ENCODE measurements at regions not wholly inside any gene's neighbourhood (a gene's known extent, or its start where the extent isn't known, plus 50 kb on each side); places are given as distances from the start of the nearest gene placed in this dataset.

DNA sequence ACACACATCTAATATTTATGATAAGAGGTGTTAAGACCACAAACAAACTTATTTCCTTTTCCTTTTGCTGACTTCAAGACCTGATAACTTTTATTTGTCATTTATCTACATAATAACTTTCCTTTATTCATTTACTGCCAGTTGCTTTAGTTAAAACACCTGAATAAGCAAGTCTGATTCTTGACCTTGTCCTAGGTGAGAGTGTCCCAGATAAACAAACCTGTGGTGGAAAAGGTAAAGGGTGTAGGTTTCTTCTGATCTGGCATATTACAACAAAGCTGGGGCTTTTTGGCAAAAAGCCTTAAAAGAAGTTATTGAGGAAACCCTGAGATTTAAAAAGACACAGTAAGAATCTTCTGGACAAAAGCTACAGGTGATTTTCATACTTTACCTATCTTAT, 191.5 kb downstream of the ZBBX start:
- H3K36me3 ChIP-seq (ENCODE audit: control insufficient read depth, low read depth, low read length) = no peaks in the 10 kb centered on the region
- H3K4me3 ChIP-seq (ENCODE audit: low read length) = no peak overlapping the region
- H3K4me1 ChIP-seq (ENCODE audit: control insufficient read depth, low read depth, low read length) = no peaks in the 10 kb centered on the region
- no peak overlapping the region for H3K9ac ChIP-seq (ENCODE audit: low read length)
- H3K27me3 ChIP-seq (ENCODE audit: control insufficient read depth, insufficient read depth, low read length) = no peaks in the 10 kb centered on the region
- no peaks in the 10 kb centered on the region for H3K9me3 ChIP-seq (ENCODE audit: control insufficient read depth, low read depth, low read length)
- no peak overlapping the region for H3K27ac ChIP-seq (ENCODE audit: low read length)

DNA sequence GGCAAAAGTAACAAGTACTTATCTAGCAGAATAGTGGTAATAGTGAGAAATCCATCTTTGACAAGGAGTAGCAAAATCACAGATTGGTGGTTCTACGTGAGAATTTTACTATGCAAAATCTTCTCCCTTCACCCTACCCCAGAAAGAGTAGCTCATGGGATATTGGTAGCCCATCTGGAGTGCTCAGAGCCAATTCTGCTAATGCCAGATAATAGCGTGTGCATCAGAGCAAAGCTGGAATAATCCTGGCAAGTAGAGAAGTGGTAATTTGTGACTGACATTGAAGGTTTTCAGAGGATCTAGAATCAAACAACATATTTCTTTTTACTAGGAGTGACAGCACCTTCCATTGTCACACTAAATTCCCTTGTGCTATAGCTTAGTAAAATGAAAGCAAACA, 192.9 kb downstream of the ZBBX start:
- Histone ChIP-seq H3K36me3 (ENCODE audit: control insufficient read depth, low read depth, low read length) (no peaks in the 10 kb centered on the region), H3K27ac (ENCODE audit: low read length) (no peak overlapping the region), H3K9me3 (ENCODE audit: control insufficient read depth, low read depth, low read length) (no peaks in the 10 kb centered on the region), H3K27me3 (ENCODE audit: control insufficient read depth, insufficient read depth, low read length) (no peaks in the 10 kb centered on the region), H3K9ac (ENCODE audit: low read length) (no peak overlapping the region), H3K4me1 (ENCODE audit: control insufficient read depth, low read depth, low read length) (no peaks in the 10 kb centered on the region), H3K4me3 (ENCODE audit: low read length) (no peak overlapping the region)

DNA sequence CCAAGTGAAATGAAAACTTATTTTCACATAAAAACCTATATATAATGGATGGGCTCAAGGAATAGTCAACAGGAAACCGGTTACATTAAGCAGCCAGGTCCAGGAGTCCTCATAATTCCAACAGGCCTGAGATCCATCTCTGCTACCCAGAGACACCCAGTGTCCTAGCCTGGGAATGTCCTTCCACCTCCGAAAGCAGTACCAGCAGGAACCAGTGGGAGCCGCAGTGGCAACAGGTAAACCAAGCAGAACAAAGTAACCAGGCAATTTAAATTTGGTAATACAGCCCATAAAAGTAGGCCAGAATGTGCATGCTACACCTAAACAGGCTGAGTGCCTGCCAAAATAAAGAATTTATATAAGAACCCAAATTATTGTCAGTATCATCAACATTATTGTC, 195.6 kb downstream of the ZBBX start:
- H3K36me3 ChIP-seq (ENCODE audit: control insufficient read depth, low read depth, low read length) = no peaks in the 10 kb centered on the region
- no peaks in the 10 kb centered on the region for H3K9me3 ChIP-seq (ENCODE audit: control insufficient read depth, low read depth, low read length)
- H3K27me3 ChIP-seq (ENCODE audit: control insufficient read depth, insufficient read depth, low read length) = no peaks in the 10 kb centered on the region

DNA sequence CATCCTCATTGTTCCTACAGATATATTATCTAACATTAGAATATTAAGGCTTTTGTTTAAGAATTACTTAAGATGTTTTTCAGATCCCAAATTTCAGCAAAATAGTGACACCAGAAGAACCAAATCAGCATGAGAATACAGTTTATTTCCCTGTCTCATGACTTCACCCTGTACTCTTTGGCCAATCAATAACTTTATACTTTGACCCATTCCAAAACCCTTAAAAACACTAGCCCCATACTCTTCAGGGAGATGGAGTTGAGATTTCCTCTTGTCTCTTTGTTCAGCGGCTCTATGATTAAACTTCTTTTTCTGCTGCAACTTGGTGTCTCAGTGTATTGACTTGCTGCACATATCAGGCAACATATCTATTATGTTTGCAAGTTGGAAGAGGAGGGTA, 207.7 kb downstream of the ZBBX start:
- Histone ChIP-seq H3K4me3 (ENCODE audit: low read length) (no peak overlapping the region), H3K9me3 (ENCODE audit: control insufficient read depth, low read depth, low read length) (peaks cover 5% of the 10 kb centered on the region), H3K27ac (ENCODE audit: low read length) (no peak overlapping the region), H3K9ac (ENCODE audit: low read length) (no peak overlapping the region), H3K4me1 (ENCODE audit: control insufficient read depth, low read depth, low read length) (no peaks in the 10 kb centered on the region), H3K27me3 (ENCODE audit: control insufficient read depth, insufficient read depth, low read length) (no peaks in the 10 kb centered on the region), H3K36me3 (ENCODE audit: control insufficient read depth, low read depth, low read length) (no peaks in the 10 kb centered on the region)

More for the DNA sequence above, 195.6 kb downstream of the ZBBX start:
- H3K9ac ChIP-seq (ENCODE audit: low read length) = no peak overlapping the region
- H3K27ac ChIP-seq (ENCODE audit: low read length) = no peak overlapping the region
- H3K4me3 ChIP-seq (ENCODE audit: low read length) = no peak overlapping the region
- no peaks in the 10 kb centered on the region for H3K4me1 ChIP-seq (ENCODE audit: control insufficient read depth, low read depth, low read length)

DNA sequence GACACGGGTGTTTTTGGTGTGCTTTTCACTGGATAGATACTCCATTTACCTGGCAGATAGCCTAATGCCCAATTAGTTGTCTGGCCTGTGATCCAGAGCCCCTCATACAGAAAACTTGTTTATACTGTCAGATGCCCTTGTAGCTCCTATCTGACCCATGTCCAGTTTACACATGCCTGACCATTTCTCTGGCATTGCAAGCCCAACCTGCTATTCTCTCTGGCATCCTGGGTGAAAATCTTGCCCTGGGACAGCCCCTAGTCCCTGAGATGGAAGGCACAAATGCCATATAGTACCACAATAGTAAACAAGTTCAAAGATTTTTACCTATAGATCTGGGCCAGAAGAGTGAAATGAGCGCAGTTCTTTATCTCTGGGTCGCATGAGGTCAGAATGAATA, 212.6 kb downstream of the ZBBX start:
- H3K27me3 ChIP-seq (ENCODE audit: control insufficient read depth, insufficient read depth, low read length) = no peaks in the 10 kb centered on the region
- peaks cover 19% of the 10 kb centered on the region for H3K4me1 ChIP-seq (ENCODE audit: control insufficient read depth, low read depth, low read length)
- no peak overlapping the region for H3K9ac ChIP-seq (ENCODE audit: low read length)
- no peaks in the 10 kb centered on the region for H3K36me3 ChIP-seq (ENCODE audit: control insufficient read depth, low read depth, low read length)
- H3K4me3 ChIP-seq (ENCODE audit: low read length) = no peak overlapping the region
- H3K27ac ChIP-seq (ENCODE audit: low read length) = no peak overlapping the region
- H3K9me3 ChIP-seq (ENCODE audit: control insufficient read depth, low read depth, low read length) = no peaks in the 10 kb centered on the region

DNA sequence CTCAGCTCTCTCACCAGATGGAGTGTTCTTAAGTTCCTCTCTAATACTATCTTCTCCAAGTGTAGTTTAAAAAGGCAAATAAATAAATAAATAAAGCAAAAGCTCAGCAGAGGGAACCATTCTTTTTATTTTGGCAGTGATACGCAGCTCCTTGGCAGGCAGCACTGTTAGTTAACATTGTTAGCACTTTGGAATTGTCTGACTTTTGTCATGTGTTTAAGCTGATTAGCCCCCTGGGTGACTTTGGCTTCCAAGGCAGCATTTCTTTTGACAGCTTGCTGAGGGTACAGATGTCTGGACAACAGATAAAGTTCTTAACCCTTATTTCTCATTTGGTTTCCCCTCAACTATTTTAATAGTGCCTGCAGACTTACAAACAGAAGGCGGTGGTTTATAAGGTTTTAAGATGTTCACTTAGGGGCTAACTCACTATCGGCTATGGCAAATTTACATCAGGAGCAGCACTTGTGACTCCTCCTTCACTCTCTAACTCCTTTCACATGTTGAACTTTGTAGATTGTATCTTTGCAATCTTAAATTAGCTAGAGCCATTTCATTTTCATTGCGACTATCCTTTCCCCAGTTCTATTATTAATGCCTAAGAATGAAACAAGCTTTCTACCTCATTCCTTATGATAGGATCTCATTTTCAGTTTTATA, 213.4 kb downstream of the ZBBX start:
- Histone ChIP-seq H3K9ac (ENCODE audit: low read length) (no peak overlapping the region), H3K4me3 (ENCODE audit: low read length) (no peak overlapping the region), H3K27me3 (ENCODE audit: control insufficient read depth, insufficient read depth, low read length) (no peaks in the 10 kb centered on the region), H3K4me1 (ENCODE audit: control insufficient read depth, low read depth, low read length) (peaks cover 19% of the 10 kb centered on the region), H3K9me3 (ENCODE audit: control insufficient read depth, low read depth, low read length) (no peaks in the 10 kb centered on the region), H3K36me3 (ENCODE audit: control insufficient read depth, low read depth, low read length) (no peaks in the 10 kb centered on the region), H3K27ac (ENCODE audit: low read length) (no peak overlapping the region)

DNA sequence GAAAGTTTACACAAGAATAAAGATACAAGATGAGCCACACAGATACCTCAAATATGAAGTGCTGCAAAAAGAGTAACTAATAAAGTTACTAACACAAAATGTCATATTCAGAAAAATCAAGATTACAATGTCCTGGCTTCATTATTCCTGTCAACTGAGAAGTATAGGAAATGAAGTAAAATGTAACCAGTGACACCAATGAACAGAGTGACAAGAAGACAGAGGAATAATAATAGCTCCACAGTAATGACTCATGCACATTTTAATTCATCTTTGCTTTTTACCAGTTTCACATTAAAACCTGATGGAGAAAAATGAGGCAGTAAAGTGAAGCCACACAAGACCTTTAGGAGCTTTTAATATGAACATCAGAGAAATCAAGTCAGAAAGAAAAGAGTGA, 214.1 kb downstream of the ZBBX start:
- no peak overlapping the region for H3K27ac ChIP-seq (ENCODE audit: low read length)
- H3K36me3 ChIP-seq (ENCODE audit: control insufficient read depth, low read depth, low read length) = no peaks in the 10 kb centered on the region
- H3K4me1 ChIP-seq (ENCODE audit: control insufficient read depth, low read depth, low read length) = peaks cover 19% of the 10 kb centered on the region

DNA sequence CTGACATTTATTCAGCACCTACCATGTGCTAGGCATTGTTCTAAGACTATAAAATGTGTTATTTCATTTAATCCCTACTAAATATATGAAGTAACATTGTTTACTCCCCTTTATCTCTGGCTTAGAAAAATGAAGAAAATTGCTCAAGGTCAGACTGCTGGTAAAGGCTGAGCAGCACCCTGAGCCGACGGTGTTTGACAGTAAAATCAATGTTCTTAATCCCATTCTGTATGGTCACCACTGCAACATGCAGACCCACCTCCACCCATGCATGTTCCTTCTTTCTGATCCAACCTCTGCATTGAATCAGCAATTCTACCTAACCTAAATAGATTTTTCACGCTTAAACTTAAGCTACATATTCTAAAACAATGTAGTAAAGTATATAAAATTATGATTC, 216.5 kb downstream of the ZBBX start:
- H3K36me3 ChIP-seq (ENCODE audit: control insufficient read depth, low read depth, low read length) = no peaks in the 10 kb centered on the region
- no peak overlapping the region for H3K9ac ChIP-seq (ENCODE audit: low read length)
- no peaks in the 10 kb centered on the region for H3K27me3 ChIP-seq (ENCODE audit: control insufficient read depth, insufficient read depth, low read length)
- H3K9me3 ChIP-seq (ENCODE audit: control insufficient read depth, low read depth, low read length) = no peaks in the 10 kb centered on the region
- no peak overlapping the region for H3K27ac ChIP-seq (ENCODE audit: low read length)
- no peak overlapping the region for H3K4me3 ChIP-seq (ENCODE audit: low read length)
- H3K4me1 ChIP-seq (ENCODE audit: control insufficient read depth, low read depth, low read length) = peaks cover 19% of the 10 kb centered on the region

More for the DNA sequence above, 214.1 kb downstream of the ZBBX start:
- H3K9me3 ChIP-seq (ENCODE audit: control insufficient read depth, low read depth, low read length) = no peaks in the 10 kb centered on the region
- no peak overlapping the region for H3K4me3 ChIP-seq (ENCODE audit: low read length)
- H3K27me3 ChIP-seq (ENCODE audit: control insufficient read depth, insufficient read depth, low read length) = no peaks in the 10 kb centered on the region
- no peak overlapping the region for H3K9ac ChIP-seq (ENCODE audit: low read length)

DNA sequence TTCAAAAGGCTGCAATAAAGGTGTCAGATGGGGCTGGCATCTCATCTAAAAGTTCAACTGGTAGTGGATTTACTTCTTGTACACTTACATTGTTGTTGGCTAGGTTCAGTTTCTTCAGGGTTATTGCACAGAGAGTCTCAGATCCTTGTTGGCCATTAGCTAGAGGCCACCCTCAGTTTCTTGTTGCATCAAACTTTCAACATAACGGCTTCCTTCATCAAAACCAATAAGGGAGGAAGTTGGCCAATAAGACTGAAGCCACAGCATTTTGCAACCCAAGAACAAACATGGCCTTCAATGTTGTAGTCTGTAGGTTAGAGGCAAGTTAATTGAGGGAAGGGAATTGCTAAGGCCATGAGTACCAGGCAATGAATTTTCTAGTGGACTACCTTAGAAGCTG, 218.0 kb downstream of the ZBBX start:
- H3K4me1 ChIP-seq (ENCODE audit: control insufficient read depth, low read depth, low read length) = peaks cover 16% of the 10 kb centered on the region
- H3K9ac ChIP-seq (ENCODE audit: low read length) = no peak overlapping the region
- no peaks in the 10 kb centered on the region for H3K36me3 ChIP-seq (ENCODE audit: control insufficient read depth, low read depth, low read length)
- H3K27ac ChIP-seq (ENCODE audit: low read length) = no peak overlapping the region
- H3K9me3 ChIP-seq (ENCODE audit: control insufficient read depth, low read depth, low read length) = no peaks in the 10 kb centered on the region
- H3K27me3 ChIP-seq (ENCODE audit: control insufficient read depth, insufficient read depth, low read length) = no peaks in the 10 kb centered on the region
- H3K4me3 ChIP-seq (ENCODE audit: low read length) = no peak overlapping the region

DNA sequence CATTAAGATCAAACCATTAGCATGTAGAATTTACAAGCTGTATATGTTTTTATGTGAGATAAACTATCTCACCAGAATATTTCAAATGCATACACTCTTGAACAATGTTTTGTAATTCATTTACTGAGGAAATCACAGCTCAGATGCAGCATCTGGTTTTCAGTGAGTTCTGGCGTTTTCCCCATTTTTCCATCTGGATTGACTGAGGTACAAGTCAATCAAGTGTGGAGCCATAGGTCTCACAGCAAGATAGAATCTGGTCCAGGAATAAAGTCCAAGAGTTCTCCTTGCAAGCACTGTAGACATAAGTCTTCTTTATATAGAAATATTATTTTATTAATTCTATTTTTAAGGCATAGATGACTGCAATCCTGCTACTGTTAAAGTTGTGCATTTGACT, 219.3 kb downstream of the ZBBX start:
- no peaks in the 10 kb centered on the region for H3K27me3 ChIP-seq (ENCODE audit: control insufficient read depth, insufficient read depth, low read length)
- no peak overlapping the region for H3K9ac ChIP-seq (ENCODE audit: low read length)
- peaks cover 6% of the 10 kb centered on the region for H3K4me1 ChIP-seq (ENCODE audit: control insufficient read depth, low read depth, low read length)
- H3K36me3 ChIP-seq (ENCODE audit: control insufficient read depth, low read depth, low read length) = no peaks in the 10 kb centered on the region
- H3K9me3 ChIP-seq (ENCODE audit: control insufficient read depth, low read depth, low read length) = peaks cover 4% of the 10 kb centered on the region
- no peak overlapping the region for H3K27ac ChIP-seq (ENCODE audit: low read length)
- no peak overlapping the region for H3K4me3 ChIP-seq (ENCODE audit: low read length)

DNA sequence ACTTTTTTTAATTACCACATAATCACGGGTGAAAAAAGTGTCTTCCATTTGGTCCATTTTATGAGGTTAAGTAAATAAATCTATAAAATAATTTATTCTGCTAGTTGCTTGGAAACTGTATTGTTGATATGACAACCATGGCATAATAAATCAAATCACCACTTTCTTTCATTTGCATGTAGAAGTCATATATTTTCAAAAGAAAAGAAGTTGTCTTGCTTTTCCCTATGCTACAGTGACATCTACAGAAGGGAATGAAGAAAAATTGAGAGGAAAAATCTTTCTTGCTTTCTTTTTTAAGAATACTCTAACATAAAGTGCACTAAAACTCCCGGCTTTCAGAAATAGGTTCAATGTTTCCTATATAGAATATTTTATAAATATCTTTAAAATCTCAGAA, 228.5 kb downstream of the ZBBX start:
- peaks cover 7% of the 10 kb centered on the region for H3K9me3 ChIP-seq (ENCODE audit: control insufficient read depth, low read depth, low read length)
- no peak overlapping the region for H3K4me3 ChIP-seq (ENCODE audit: low read length)
- no peaks in the 10 kb centered on the region for H3K36me3 ChIP-seq (ENCODE audit: control insufficient read depth, low read depth, low read length)
- H3K9ac ChIP-seq (ENCODE audit: low read length) = no peak overlapping the region
- no peaks in the 10 kb centered on the region for H3K27me3 ChIP-seq (ENCODE audit: control insufficient read depth, insufficient read depth, low read length)
- H3K4me1 ChIP-seq (ENCODE audit: control insufficient read depth, low read depth, low read length) = peaks cover 6% of the 10 kb centered on the region
- H3K27ac ChIP-seq (ENCODE audit: low read length) = no peak overlapping the region

DNA sequence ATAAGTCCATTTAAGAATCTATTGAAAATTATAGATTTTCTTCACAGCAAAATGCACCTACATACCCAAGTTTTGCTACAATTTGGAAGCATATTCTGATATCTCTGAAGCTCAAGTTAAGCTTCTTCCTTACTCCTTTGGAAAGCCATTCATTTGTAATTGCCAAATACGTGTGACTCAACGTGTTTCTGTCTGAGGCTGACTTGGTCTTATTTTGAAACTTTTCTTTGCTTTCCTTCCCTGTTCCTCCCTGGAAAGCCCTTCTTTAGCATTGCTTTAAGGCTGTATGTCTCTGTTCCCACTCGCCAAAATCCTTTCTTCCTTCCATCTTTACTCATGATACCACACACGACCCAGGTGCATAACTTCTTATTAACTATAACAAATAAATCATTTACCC, 232.0 kb downstream of the ZBBX start:
- H3K27me3 ChIP-seq (ENCODE audit: control insufficient read depth, insufficient read depth, low read length) = no peaks in the 10 kb centered on the region
- H3K36me3 ChIP-seq (ENCODE audit: control insufficient read depth, low read depth, low read length) = no peaks in the 10 kb centered on the region
- H3K4me1 ChIP-seq (ENCODE audit: control insufficient read depth, low read depth, low read length) = peaks cover 6% of the 10 kb centered on the region
- no peaks in the 10 kb centered on the region for H3K9me3 ChIP-seq (ENCODE audit: control insufficient read depth, low read depth, low read length)
- H3K27ac ChIP-seq (ENCODE audit: low read length) = no peak overlapping the region
- no peak overlapping the region for H3K9ac ChIP-seq (ENCODE audit: low read length)
- no peak overlapping the region for H3K4me3 ChIP-seq (ENCODE audit: low read length)

Measured in iPS-18a (cell line).